ENCODE measurements at regions not wholly inside any gene's neighbourhood (a gene's known extent, or its start where the extent isn't known, plus 50 kb on each side); places are given as distances from the start of the nearest gene placed in this dataset.
A peak's percentile ranks its signal among the peaks of the same experiment; 100 is the strongest.

DNA sequence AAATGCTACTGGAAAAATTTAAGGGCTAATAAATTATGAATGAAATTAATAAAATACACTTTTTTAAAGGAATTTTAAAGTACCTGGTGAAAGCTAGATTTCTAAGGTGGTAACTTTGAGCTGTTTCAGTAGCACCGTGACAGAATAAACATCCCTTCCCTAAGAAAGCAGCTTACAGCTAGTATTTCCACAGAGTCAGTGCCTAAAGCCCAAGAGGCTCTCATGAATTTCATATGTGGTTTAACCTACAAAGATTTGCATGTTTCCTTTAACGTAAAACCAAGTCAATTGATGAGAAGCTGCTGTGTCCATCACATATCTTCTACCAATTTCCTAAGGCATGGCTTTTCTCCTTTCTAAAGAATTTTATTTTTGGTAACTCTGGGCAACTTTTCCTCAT is 56.8 kb downstream of the IFNG start:
- no peak for DNase-seq (ENCODE audit: low read depth)

DNA sequence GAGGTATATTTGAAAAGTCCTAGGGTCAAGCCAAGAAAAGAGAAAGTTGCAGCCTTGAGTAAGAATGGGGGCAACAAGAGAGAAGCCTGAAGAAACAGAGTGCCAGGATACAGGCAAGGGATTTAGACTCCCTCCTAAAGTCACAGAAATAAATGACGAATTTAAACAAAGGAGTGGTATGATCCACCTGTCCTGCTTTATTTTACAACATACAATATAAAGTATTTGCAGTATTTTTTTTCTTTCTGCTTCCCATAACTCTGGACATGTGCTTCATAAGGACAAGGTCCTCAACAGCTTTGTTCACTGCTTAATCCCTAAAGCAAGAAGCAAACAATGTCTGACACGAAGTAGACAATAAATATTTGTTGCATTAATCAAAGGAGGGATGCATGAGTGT is 57.4 kb downstream of the IFNG start:
- DNase-seq (ENCODE audit: low read depth), result no peak

DNA sequence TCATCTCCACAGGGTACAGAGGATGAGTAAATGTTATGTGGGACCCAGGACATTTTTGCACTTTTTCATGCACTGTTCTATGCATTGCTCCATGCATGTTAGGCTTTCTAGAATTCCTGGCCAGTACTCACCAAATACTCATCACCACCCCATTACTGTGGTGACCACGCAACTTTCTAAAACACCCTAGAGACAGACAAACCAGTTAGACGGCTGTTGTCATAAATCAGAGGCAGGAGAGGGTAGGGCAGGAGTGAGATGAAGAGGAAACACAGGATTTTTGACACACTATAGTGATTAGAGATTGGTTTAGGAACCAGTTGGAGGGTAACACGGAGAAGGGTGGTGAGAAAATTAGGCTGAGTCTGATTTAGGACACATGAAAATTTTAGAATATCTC is 59.3 kb downstream of the IFNG start:
- no peak for DNase-seq (ENCODE audit: low read depth)

DNA sequence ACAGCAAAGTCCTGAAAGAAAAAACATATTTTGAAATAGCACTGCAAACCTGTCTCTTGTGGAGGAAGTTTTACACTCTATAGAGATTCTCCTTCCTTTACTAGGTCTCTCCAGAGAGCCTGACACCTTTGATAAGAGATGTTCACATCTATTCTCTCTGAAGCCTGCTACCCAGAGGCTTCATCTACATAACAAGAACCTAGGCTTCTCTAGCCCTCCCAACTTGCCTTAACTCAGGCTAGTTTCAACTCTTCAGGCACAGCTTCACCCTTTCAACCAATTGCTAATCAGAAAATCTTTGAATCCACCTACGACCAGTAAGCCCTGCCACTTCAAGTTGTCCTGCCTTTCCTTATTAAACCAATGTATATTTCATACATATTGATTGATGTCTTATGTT is 60.6 kb downstream of the IFNG start:
- DNase-seq (ENCODE audit: low read depth), result no peak

DNA sequence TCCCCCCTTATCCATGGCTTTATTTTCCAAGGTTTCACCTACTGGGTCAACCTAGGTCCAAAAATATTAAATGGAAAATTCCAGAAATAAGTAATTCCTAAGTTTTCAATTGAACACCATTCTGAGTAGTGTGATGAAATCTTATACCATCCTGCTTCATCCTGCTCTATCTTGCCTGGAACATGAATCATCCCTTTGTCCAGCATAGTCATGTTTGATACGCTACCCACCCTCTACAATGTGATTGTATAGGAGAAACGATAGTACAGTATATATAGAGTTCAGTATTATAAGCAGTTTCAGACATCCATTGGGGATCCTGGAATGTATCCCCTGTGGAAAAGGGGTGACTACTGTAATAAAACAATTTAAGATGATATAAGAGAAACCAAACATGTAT is 62.2 kb downstream of the IFNG start:
- DNase-seq (ENCODE audit: low read depth), result no peak

DNA sequence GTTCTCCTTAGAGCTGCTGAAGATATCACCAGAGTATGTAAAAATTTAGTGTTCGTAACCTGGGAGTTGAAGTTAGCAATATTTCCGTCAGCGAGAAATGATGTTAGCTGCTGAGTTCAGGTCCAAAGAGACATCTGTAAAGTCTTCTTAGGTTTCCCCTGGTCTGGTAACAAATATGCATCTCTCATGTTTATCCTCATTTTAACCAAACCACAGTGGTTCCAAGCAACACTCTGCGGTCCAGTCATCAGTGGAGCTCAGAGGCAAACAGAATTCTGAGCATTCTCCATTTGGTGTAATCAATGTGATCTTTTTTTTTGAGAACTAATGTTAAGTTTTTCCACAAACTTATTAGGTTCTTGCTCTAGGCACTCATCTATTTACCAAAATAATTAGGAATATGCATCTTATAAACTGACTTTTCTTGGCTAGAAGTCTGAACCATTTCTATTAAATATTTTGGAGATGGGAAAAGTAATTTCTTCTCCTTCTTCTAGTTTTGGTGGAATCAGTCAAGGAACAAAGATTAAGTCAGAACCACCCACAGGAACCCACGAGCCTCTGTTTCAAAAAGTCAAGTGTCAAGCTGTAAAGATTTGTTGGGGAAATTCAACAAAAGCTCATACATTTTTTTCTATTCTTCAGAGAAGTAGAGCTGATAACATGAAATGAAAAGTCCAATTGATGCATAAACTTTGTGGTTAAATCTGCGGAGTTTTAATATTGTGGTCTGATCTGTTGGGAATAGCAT is 64.7 kb downstream of the IFNG start:
- no peak for DNase-seq (ENCODE audit: low read depth)

DNA sequence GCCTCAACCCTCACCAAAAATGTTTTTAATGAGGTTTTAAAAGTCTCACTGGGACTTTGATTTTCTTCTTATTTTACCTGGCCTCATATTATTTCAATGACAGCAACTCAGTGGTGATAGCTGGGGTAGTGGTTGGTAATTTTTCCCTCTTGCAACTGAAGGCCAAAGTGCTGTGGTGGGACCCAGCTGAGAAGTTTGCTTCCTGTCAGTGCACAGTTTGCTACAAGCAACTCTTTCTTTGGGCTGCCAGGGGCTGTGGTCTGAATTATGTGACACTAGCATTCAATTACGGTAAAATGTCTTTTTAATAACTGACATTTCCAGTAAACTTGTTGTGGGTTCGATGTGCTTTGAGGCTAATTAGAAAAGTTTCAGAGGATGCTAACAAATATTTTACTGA is 65.3 kb downstream of the IFNG start:
- no peak for DNase-seq (ENCODE audit: low read depth)

DNA sequence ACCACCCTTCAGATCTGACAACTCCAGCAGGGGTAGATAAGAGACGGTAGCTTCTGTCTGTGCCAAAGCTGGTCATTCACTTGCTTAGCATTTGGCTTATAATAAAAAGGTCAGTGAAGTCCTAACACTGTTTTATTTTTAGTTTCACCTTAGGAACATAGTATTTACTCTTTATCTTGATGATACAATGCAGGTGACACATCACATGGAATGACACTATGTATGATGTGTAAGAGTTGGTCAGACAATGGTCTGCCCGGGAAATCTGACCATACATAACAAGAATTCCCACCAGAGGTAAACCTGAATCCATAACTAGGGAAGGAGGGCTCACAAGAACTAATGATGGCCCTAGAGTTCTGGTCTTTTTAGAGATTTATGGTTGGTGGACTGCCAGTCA is 66.6 kb downstream of the IFNG start:
- DNase-seq (ENCODE audit: low read depth), result no peak

DNA sequence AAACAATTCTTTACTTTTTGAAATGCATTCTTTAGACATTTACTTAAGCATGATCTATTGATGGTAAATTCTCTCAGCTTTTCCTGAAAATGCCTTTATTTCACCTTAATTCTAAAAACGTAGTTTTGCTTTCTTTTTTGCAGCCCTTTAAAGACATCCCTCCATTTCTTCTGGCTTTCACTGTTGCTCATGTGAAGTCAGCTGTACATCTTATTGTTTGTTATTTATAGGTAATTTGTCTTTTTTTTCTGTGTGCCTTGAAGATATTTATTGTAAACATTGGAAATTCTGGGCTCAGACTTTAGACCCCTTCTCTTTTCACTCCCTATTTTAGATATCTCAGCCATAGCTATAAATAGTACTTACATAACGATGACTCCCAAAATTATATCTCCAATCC is 70.4 kb downstream of the IFNG start:
- no peak for DNase-seq (ENCODE audit: low read depth)

DNA sequence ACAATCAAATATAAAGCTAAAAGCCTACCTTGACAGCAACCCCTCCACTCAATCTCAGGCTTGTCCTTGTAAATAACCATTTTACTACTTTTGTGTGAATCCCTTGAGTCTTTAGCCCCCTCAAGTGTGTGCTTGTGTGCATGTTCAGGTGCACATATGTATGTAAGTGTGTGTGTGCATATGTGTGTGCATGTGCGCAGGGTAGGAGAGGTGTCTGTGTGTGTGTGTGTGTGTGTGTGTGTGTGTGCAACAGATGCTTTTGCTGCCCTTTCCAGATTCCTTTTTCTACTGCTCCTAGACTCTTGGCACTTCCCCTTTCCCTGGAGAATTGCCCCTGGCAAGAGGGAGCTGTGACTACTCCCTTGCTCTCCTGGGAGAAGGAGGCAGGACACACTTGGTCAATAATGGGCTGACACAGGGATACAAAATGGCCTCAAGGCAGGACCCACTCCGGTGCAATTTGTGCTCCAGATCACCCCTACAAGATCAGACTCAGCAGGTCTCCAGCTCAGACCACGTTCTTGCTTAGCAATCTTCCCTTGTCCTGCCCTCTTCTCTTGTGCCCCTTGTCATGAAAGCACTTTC is 73.4 kb downstream of the IFNG start:
- no peak for DNase-seq (ENCODE audit: low read depth)

DNA sequence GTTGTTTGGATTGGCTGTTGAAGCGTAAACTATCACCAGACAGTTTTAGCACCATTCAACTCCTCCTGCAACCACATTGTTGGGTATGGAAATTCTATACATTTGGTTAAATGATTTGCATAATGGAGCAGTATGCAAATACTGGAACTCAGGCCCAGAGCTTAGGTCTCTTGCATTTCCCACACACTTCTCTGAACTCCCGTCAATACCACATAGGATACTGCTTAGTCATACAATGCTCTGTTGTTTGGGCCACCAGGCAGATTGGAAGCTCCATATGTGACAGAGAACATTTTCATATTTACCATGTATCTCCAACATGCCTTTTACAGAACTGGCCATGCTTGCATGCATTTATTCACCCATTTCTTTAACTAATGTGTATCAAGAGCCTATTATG is 78.0 kb downstream of the IFNG start:
- DNase-seq (ENCODE audit: low read depth), result no peak

DNA sequence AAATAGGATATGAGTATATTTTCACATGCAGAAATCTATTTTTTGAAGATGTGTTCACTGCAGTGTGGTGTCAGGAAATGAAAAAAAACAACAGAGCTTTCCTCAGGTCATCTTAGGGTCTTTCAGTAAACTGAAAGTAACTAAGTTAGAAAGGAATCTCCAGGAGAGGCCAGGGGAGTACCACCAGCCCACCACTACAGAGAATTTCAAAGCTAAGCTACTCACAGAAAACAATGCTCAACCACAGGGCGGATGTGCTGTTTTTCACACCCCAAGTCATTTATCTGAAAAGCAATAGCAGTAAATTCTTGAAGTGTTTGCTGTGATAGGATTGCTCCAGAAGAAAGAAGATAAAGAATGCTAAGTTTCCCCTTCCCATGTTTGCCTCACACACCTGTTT is 79.0 kb downstream of the IFNG start:
- DNase-seq (ENCODE audit: low read depth), result peak; percentile 9

DNA sequence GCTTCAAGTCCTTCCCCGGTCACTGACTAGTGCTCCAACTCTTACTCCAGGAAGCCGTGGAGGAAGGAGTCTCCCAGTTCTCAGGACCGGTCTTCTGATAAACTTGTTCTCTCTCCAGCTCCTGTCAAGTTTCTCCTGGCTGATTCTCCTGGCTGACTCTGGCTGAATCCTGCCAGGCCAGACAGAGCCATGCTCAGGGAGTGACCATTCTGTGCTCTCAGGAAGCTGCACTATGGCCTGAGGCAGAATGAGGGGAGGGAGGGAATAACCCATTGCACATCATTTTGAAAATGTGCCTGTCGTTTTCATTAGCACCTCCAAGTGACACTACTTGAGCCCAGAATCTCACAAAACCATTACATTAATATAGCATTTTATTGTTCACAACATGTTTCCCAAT is 80.8 kb downstream of the IFNG start:
- DNase-seq (ENCODE audit: low read depth), result no peak

DNA sequence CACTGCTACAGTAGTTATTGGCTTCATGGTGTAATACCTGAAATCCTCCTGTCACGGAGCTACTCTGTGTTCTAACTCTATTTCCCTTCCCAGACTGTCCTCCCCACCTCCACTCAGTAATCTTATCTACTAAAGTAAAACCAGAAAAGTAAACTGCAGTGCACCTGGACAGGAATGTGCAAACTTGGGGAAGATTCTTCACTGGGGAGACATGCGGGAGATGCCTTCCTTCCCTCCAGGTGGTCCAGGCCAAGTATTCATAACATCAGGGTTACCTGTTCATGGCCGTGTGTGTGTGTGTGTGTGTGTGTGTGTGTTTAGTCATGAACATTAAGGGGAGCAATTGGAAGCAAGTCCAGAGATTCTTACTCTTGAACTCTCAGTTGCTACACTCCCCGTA is 84.1 kb downstream of the IFNG start:
- DNase-seq (ENCODE audit: low read depth), result no peak

DNA sequence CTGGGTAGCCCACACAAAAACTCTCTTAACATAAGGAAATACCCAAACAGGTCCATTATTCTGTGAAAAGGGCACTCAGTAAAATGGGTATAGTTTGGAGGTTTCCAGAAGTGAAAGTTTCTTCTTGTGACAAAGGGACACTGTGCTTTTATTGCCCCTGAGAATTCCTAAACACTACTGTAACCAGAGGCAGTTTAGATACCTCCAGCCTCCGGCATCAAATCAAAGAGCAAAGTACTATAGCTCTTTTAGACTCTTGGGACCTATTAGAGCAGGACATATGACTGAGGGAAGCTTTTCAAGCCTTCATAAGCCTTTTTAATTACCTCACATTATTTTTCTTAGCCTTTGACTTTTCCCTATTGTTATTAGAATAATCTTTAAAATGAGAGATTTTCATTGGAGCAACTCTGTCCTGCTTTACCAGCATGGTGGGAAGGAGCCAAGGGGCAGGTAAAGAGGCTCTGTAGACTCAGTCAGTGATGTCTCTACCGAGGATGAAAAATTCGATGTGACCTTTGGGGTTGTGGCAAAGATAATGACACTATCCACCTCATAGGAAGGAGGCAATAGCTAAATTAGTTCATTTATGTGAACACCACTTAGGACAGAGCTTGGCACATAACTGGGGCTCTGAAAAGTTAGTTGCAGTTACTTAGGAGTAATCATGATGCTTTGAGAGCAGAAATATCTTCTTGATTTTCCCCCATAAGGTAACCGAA is 85.1 kb downstream of the IFNG start:
- no peak for DNase-seq (ENCODE audit: low read depth)

DNA sequence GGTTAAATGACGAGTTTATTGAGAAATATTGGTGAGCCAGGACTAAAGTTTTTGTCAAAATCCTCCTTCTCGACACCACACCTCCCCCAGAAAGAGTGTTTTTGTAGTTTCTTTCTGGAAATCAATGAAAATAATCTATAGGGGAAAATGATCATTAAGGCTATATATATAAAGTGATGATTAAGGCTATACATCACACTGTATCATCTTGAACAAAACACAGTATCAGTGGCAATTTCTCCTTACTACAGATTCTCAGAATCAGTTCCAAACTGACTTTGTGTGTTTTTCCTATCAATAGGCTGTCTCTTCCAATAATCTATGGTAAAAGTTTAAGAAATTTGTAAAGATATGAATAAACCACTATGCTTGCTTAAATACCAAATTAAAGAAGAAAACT is 81.7 kb downstream of the IFNG-AS1 start:
- DNase-seq (ENCODE audit: low read depth), result no peak

All from stimulated activated CD8-positive, alpha-beta memory T cell treated with anti-CD3 and anti-CD28 coated beads, Interleukin-4, amount 100 ng/mL, for 24 hours (primary cell).